Activated T-cell treated with anti-CD3 and anti-CD28 coated beads for 4 hours (primary cell): ENCODE measurements at regions not wholly inside any gene's neighbourhood (a gene's known extent, or its start where the extent isn't known, plus 50 kb on each side); places are given as distances from the start of the nearest gene placed in this dataset.

Experiments
- DNase-seq: peaks from one replicate; pipeline ENCODE4 v3.0.0-alpha.2; 2020

DNA sequence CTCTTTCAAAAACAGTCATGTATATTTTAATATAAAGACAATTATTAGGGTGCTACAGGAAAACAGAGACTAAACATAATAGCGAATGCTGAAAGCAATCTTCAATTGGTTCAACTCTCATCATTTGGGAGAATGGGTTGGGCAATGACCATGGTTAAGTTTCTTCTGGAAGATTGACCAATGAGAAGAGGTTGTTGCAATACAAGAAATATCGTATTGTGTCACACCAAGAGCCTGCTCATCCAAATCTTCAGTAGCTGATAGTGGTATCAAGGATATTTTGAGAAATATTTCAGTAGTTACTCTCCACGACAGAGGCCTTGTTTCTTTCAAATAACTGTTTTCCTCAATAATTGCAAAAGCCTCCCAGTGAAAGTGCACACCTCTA, 83.0 kb upstream of the FNDC3A start:
- no peak for DNase-seq

DNA sequence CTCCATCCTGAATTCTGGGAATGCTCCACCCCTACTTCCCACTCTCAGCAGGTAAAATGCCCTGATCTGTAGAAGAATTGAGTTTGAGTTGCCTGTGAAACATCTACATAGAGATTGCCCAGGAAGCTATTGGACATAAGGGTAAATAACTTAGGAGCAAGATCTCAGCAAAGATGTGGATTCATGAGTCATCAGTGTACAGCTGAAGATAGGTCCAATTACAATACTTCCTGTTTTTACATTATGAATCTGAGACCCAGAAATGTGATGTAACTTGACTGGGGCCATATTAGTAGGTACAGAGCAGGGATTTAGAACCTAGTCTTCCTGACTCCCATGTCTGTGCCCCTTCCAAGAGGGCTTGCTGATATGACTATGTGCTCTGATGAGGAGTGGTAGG, 79.4 kb upstream of the FNDC3A start:
- no peak for DNase-seq

DNA sequence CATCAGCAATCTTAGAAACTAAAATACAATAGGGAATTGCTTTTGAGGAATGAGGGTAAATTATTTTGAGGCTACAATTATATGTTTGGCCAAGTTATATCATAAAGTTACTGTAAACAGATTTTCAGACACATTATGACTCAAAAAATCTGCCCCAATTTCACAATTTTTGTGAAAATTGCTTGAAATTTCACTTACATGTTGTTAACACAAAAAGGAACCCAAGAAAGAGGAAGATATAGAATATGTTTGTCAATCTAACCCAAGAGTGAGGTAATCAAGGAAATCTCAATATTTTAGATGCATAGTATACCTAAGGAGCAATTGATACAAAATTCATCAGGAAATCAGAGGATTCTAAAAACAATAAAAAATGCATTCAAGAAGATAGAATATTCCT, 73.9 kb upstream of the FNDC3A start:
- no peak for DNase-seq

DNA sequence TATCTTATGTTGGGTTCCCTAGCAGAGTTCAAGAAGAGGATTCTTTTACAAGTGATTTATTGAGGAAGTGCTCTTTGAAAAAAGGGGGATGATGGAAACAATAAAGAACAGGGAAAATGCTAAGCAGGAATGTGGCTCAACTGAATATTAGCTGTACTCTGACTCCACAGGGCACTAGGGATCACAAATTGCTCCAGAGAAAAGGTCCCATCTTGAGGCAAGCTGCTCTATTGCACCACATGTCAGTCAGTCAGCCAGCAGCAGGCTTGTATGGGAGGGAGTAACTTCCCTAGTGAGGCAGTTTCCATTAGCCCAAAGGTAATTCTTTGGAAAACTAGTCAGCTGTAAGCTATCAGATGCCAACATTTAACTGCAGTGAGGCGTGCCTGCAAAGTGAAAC, 73.3 kb upstream of the FNDC3A start:
- no peak for DNase-seq

DNA sequence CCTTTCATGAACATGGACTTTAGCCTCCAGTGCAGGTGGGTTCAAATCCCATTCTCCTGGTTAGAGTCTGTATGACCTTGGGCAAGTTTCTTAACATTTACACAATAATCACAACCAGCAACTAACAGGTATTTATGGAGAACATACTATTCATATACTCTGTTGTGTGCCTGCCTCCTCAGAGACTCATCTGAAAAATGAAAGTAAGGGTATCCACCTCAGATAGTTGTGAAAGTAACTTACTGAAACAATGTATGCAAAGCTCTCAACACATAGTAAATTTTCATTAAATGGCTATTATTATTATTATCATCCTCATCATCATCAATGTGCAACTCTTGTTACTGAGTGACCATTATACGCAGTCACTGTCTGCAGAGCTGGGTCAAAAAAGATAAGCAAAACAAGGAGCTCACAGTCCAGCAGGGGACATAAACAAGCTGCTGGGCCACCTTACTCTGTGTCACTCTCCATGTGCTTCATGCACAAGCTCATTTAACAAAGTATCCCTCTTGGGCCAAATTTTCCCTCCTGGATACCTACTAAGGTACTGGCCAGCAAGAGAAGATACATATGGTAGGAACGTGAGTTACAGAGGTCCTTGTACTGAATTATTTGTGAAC, 70.9 kb upstream of the FNDC3A start:
- DNase-seq: no peak

DNA sequence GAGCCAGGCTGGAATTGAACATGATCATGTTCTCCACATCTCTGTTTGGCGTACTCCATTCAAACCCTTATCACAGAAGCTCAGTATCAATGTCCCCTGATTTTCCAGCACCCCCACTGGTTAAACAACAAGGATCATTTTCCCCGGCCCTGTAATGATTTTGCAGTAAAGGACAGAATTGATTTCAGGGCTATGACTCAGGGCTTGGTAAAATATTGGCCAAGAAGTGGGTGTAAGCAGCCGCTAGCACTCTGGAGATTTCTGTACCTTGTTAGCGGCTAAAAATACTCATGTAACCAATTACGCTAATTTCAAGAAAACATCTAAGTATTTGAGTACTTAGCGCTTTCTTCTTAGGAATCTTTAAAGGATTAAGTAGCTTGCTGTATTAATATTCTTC, 69.5 kb upstream of the FNDC3A start:
- no peak for DNase-seq

DNA sequence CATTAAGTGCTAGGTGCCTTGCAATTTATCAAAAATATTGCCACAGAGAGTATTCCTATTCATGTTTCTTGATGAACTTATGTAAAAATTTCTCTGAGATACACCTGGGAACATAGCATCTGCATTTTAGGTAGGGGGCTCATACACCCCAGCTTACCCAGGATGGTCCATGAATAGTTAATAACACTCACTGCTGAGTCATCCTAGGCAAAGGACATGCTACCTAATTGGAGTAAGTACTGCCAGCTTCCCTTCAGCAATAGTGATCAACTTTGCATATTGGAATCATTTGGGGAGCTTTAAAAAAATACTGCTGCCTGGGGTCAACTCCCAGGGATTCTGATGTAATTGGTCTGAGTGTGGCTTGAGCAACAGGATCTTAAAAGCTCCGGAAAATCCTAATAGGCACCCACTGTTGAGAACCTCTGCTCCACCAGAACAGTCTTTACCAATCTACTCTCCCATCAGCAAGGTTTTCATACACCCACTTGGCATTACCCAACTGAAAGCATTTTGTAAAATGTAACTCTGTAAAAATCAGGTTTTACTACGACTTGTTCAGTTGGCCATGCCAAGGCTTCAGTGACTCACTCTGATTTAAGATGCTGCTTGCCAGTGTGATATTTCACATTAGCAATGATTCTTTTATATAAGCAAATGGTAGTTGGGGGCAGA, 67.2 kb upstream of the FNDC3A start:
- no peak for DNase-seq

DNA sequence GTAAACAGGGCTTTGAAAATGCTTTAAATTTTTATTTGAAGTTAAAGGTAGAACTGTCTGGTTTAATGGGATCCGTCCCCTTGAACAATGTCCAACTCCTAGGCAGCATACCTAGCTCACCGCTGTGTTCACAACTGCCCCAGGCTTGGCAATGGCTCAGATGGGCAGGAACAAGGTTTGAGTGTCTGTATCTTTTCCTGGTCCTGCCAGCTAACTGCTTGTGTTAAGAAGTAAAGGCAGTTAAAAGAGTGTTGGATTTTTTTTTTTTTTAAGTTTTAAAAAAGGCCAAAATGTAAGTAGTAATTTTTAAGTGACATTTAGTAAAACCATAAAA, 66.7 kb upstream of the FNDC3A start:
- no peak for DNase-seq

DNA sequence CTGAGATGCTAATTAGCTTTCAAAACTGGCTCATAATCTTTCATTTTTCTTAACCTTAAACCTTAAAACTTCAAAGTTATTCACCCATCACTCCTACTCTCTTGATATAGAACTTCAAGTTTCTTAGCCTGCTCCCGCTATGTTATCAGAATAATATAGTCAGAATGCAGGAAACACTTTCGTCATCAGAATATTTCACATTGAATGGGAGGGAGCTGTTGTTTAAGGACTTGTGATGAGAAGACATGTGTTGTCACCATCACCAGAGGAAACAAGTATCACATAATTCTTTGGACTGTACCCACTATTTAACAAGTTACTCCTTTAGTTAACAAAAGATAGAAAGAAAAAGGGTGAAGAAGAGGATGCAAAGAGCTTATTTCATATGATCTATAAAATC, 65.0 kb upstream of the FNDC3A start:
- no peak for DNase-seq

DNA sequence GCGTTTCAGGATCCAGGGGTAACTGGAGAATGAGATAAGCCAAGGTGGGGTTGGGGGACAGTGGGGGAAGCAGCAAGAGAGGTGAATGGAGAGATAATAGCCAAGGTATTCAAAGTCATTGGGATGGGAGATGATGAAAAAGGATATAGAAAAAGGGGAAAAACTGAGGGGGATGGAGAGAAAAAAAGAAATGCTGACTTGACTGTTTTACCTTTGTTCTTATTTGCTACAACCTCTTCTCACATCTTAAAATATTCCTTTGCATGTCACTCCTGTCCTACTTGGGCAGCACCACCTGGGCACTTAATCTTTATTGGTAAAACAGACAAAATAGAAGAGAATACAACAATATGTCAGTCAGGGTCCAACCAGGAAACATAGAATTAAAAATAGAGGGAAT, 56.0 kb upstream of the FNDC3A start:
- DNase-seq: no peak

DNA sequence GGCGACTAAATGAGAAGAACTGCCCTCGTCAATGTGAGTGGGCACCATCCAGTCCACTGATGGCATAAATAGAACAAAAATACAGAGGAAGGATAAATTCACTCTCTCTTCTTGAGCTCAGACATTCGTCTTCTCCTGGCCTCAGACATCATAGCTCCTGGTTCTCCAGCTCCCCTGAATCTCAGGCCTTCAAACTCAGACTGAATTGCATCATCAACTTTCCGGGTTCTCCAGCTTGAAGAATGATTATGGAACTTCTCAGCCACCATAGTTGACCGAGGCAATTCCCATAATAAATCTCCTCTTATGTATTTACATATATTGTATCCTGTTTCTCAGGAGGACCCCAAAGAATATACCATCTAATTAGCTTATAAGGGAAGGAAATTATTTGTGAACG, 55.0 kb upstream of the FNDC3A start:
- DNase-seq: no peak

DNA sequence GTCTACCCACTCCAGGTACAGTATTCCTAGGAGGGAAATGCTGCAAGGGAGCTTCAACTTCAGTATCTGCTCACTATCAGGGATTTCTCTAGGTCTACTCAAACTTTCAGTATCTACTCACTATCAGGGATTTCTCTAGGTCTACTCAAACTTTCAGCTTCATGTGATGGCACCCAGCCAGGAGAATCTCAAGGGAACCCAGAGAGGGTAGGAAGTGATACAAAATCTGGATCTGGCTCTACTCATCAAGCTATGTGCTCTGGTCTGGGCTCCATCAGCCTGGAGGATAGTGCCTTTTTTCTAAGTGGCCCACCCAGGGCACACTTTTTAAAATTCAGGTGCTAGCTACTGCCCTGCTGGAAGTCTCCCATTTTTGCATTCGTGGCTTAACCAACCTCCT, 52.3 kb upstream of the FNDC3A start:
- DNase-seq: no peak

DNA sequence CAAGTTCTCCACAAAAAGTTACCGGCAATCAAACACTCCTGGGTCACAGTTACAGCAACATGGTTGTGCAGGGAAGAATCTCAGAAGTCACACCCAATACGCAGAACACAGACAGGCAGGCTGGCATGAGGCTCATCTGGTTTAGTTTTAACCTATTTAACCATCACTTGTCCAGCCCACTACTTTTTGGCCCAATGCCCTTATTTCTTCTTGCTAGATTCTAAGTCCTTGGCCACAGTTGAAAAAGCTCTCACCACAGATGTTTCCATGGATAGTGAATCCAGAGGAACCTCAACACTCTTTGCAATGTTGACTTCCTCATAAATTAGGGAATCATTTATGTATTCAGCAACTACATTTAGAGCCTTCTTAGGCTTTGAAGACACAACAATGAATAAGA, 50.7 kb upstream of the FNDC3A start:
- no peak for DNase-seq
